Activated CD8-positive, alpha-beta memory T cell treated with anti-CD3 and anti-CD28 coated beads, Interleukin-2, amount 50 U/mL, for 24 hours (primary cell): ENCODE measurements at regions not wholly inside any gene's neighbourhood (a gene's known extent, or its start where the extent isn't known, plus 50 kb on each side); places are given as distances from the start of the nearest gene placed in this dataset.

Experiments
- DNase-seq: peaks from one replicate; pipeline ENCODE4 v3.0.0-alpha.2; 2020; ENCODE audit errors: extremely low read depth

DNA sequence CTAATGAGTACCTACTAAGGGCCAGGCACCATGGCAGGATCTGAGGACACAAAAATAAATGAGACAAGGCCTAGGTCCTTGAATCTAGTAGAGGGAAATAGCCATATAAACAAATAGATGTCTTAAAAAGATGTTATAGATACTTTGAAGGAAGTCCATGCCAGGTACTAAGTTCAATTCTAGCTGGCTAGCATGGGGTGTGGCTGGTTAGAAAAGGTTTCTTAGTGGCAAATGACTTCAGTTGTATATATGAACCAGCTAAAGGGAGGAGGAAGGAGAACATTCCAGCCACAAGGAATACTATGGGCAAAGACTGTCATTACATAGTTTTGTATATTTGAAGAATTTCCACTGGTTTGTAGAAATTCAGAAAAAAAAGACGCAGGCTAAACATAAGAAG, 133.6 kb upstream of the BMP4 start:
- DNase-seq = no peak

DNA sequence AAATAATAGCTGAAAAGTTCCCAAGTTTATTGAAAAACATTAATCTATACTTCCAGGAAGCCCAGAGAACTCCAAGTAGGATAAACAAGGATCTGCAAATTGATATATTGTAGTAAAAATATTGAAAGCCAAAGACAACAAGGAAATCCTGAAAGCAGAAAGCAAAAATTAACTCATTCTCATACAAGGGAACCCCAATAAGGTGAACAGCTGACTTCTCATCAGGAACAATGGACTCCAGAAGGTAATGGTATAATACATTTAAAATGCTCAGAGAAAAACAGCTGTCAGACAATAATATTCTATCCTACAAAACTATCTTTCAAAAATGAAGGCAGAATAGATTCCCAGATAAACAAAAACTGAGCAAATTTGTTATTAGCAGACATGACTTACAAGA, 138.1 kb upstream of the BMP4 start:
- no peak for DNase-seq

DNA sequence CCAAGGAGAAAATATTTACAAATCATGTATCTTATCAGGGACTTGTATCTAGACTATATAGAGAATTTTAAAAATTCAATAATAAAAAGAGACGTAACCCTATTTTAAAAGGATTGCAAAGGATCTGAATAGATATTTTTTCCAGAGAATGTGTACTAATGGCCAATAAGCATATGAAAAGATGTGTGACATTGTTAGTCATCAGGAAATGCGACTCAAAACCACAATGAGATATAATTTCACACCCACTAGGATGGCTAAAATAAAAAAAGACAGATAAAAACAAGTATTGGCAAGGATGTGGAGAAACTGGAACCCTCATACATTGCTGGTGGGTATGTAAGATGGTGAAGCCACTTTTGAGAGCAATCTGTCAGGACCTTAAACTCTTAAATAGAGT, 141.9 kb upstream of the BMP4 start:
- DNase-seq = no peak

DNA sequence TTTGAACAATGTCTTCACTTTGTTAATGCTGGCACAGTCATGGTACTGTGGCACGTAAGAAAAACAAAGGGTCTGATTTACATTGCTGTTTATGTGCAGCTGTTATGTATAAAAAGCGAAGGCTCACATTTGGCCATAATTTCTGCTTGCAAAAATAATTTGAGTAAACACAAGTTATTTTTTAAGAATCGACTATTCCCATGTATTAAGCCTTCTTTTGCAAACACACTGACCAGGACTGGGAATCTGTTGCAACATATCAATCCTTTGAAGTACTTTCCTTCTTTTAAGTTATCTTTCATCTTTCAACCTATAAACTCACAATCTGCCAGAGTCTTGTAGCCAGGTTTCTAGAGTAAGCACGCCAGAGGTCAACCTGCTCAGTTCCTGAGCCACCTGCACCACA, 145.4 kb upstream of the BMP4 start:
- no peak for DNase-seq

DNA sequence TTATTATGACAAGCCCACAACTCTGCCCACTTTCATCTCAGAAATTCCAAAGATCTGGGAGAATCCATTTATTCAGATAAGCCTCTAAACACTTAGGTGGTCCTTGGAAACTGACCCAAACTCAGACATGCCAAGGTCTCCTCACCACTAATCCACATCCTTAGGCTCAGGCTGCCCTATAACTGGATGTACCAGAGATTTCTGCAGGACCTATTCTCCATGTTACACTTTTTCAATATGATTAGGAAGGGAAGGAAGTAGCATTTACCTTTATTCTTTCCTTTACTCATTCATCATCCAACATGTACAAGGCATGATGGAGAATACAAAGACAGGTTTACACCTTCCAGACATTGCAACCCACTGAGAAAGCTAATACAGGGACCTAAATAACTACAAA, 145.9 kb upstream of the BMP4 start:
- no peak for DNase-seq

DNA sequence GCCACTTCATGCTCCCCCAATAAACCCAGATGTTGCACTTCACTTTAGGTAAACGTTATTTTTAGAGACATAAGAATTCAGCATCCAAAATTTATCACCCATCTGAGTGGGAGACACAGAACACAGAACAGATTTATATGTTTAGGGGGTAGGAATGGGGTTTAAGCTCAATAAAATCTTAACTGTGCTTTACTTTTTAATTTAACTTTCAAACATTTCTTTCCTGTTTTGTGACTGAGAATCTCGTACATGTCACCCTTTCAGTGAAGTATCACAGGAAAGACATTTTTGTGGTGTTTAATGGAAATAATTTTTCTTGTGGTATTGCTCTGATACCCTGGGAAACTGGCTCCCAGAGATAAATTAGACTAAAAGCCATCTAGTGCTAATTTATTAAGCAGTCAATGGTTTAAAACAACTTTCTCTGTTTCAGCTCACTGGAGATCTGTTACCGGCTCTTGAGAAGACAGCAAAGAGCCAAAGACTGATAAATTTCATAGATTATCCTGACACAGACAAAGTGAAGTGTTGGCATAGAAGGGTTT, 148.0 kb upstream of the BMP4 start:
- DNase-seq = no peak

DNA sequence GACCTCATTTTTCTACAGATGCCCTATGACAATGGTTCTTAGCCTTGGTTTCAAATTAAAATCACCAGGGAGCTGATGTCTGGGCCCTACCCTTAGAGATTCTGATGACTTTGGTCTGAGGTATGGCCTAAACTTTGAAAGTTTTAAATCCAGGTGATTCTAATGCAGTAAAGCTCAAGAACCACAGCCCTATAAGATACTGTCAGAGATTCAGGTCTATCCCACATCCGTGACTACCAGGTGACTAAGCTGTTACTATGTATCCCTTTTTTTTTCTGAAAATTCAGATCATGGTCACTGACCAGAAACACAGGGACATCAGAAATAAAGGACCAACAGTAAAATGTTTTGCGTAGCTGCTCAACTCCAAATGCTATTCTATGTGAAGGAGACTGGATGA, 148.8 kb upstream of the BMP4 start:
- DNase-seq = no peak

DNA sequence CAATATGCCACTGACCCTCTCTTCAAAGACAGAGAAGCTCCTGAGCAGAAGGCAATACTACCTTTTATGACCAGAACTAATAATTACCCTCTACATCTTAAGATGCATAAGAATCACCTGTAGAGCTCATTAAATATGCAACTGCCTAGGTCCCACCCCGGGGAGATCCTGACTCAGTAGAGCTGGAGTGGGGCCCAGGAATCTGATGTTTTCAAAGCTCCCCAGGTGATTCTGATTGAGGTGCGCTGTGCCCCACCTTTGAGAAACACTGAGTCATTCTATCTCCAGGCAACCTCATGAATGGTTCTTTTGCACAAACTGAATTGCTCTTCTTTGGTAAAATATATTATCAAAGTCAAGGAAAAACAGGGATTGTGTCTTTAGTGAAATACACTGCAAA, 149.3 kb upstream of the BMP4 start:
- no peak for DNase-seq

DNA sequence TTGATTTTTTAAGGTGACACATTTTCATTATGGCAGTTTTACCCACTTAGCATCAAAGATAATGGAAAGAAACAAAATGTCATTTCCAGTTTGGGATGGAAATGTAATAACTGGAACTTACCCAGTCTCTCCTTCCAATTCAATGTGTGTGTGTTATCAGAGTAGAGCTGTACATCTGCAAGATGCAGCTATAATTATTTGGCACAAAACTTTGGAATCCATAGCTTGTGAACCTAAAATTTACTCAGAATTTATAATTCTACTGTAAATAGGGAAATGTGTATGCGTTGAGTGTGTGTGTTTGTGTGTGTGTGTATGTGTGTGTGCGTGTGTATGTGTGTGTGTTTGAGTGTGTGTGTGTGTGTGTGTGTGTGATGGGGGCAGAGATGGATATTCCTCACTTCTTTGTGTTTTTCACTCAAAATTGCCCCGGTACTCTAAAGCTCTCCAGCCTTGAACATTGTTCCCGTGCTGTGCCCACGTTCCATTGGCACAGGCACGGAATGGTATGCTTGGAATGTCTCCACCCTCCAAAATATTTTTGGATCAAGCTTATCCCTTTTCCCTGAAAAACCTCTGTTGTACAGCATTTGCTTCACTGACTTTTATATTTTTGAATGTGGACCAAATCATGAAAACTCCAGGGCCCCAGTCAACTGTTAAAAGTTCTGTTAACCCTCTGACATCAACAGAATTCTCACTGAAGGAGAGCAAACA, 150.2 kb upstream of the BMP4 start:
- no peak for DNase-seq

DNA sequence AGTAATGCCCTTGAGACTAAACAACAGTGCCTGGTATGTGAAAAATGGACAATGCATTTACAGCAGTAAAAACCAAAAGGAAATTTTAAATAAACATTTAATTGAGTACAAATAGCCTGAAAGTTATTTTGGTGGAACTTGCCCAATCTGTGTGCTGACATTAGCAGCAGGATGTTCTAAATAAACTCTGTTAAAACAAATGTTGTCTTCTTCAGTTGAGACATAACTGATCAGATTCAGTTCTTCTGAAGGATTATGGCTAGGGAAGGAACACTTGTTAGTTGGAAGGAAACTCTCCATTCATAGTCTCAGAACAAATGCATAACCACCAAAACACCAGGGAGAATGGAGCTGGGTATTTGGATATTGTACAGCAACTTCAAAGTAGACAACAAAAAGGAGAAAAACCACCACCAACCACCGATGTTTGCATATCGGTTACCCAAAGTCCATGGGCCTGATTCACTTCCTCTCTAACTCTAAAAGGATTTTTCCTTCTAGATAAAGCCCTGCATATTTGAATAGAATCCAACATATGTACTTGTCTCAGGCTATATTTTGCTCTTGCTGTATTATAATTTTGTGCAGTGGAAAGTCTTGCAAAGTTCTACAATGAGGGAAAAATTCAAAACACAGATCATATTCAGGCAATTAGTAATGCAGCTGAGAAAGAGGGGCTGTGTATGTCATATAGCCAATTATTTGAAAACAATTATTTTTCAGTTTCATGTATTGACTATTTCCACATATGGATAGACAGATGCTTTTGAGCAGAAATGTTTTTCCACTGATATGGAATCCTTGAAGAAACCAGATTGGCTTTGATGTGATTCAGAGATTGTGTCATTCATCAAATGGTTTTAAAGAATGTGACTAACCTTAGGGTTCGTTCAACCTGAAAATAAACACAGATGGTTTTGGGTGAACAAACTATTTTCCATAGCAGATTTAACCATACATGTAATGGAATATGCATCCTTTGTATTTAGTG, 152.2 kb upstream of the BMP4 start:
- no peak for DNase-seq

DNA sequence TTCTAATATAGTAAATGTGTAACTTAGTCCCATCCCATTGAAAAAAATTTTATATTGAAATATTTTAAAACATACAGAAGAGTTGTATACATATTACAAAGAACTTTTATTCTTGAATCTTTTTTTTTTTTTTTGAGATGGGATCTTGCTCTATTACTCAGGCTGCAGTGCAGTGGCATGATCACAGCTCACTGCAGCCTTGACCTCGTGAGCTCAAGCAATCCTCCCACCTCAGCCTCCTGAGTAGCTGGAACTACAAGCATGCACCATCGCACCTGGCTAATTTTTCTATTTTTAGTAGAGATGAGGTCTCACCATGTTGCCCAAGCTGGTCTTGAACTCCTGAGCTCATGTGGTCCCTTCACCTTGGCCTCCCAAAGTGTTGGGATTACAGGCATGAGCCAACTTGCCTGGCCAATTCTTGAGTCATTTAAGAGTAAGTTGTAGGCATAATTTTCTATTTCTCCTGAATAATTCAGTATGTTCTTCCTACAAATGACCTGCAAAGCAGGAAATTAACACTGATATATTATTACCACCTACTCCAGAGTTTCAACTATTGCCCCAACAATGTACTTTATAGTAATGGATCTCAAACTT, 153.0 kb upstream of the BMP4 start:
- no peak for DNase-seq

DNA sequence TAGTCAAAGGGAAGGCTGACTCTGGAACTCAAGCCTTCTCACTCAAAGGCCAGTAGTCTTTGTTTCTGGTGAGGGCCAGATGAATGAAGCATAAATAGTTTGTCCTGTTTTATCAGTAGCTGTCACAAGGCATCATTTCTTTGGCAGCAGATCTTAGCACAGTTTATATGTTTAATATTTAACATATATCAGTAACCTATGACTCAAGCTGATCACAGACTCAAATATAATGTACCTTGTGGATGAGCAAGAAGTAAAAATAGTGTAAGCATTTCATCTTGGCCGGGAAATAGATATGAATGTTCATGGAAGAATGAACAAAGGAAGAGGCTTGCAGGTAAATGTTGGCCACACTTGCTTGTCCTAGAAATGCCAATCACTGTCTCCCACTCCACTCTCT, 158.3 kb upstream of the BMP4 start:
- no peak for DNase-seq

DNA sequence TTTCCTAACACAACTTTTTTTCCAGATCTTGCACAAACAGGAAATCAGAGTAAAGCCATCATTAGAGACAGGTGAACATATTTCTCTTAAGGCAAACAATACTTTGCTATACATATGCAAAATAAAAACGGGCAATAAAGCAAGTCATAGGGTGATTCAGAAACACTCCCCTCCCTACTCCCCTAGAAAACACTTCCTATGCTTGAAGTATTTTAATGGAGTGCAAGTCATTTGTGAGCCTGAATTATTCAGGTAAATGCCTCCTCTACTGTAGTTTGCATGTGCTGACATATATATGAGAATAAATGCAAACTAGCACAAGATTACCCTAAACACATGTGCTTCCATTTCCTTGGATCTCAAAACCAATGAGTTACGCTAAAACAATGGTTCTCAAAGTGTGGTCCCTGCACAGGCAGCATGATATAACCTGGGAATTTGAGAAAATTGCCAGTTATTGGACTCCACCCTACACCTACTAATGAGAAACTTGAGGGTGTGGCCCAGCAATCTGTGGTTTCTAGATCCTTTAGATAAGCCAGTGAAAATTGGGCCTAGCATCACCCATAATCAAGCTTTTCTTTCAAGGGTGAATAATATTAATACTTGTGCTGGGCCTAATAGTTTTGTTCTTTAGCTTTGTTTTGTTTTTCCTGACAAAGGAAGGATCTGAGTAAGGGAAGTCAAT, 159.7 kb upstream of the BMP4 start:
- DNase-seq = no peak

DNA sequence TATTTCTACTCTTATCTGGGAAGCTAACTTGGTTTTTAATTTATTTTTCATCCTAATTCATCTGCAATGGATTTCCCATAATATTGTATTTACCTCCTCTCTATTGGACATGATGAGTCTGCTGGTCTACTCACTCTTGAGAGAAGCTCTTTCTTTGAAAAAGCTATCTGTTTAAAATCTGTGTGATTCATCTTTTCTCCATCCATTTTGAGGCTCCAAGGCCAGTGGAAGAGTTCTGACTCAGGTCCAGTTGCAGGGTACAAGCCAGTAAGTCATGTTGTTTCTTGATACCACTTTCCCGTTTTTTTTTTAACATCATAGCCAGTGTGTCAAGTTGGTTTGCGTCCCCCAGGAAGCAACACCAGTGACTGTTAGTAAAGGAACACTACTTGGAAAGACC, 160.3 kb upstream of the BMP4 start:
- DNase-seq = no peak

DNA sequence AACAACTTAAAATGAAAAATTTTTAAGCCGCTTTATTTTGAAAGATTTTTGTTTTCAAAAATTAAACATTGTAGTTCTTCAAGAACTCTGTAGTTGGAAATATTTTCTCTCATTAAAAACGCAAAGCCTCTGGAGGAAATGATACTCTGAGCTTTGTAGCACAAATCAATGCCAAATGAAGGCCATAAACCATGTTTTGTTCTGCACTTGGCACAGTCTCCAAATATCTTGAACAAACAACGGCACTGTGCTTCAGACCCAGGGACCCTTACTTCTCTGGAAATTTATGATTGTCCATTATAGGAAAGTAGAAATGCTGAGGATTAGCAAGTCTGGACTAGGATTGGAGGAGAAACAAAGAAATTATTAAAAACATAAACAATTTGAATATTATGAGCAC, 160.8 kb upstream of the BMP4 start:
- DNase-seq = no peak

DNA sequence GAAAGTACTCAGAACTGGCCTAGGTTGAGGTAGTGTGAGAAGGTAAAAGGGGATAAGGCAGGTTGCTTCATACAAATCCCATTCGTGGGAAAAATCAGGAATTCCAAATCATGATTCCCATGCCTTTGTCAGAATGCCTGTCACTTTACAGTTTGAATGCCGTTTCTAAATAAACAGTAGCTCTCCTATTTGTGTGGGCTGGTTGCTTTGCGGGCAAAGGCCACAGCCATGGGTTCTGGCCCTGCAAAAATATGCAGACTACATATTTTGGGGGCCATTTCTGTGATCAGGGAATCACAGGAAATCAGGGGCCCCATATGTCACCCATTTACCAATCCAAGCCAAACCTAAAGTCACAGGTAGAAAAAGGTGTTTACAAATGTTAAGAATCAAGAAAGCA, 161.3 kb upstream of the BMP4 start:
- DNase-seq = no peak

DNA sequence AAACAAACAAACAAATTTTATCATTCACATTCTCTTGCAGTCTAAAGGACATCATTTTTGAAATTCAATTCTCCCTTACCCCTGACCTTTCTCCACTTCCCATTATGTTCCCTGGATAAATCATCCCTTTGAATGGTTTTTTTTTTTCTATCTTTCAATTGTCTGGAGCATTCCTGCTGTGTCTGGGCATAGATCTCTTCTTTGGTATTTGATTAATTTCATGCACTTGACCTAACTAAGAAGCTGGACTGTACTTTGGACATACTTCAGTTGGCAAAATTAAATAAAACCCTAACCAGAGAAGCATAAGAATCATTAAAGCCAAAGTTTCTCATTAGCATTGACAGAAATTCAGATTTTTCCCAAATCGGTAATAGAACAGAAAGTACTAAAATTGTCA, 163.6 kb upstream of the BMP4 start:
- no peak for DNase-seq

DNA sequence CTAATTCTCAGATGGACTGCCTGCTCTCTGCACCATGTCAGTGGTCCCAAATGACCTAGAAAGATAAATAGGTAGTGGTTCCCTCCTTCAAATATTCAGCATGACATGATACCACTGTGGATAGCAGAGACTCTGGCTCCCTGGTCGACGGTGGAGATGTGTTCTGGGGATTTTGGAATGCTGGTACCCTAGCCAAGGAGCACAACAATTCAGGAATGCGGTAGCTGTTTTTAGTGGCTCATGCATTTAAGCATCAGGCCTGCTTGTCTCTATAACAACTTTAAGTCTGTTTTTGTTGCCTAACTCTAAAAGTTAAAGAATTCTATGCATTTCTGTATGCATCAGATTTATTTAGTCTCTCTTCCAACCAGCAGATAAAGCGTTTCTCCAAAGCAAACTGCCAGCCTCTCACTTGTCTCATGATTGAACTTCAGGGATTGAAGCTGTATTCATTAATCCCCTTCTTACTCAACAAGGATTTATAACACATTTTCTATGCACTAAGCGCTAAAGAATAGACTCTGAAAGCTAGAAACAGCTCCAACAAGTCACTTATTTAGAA, 164.9 kb upstream of the BMP4 start:
- no peak for DNase-seq

DNA sequence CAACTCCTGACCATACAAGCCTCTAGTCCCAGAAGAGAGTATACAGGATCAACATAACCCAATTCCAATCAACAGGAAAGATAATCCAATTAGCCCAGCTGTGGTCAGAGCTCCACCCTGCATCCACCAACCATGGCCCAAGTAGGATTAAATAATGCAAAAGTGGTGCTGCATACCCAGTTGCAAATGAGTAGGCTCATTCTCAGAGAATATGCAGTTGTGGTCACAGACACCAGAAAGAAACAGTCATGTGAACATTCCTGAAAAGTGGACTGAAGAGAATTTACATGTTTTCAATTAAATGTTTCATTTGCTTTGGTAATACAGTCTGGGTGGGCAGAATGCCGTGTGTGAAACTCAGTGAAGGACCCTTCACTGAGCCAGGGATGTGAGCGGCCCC, 167.2 kb upstream of the BMP4 start:
- no peak for DNase-seq

DNA sequence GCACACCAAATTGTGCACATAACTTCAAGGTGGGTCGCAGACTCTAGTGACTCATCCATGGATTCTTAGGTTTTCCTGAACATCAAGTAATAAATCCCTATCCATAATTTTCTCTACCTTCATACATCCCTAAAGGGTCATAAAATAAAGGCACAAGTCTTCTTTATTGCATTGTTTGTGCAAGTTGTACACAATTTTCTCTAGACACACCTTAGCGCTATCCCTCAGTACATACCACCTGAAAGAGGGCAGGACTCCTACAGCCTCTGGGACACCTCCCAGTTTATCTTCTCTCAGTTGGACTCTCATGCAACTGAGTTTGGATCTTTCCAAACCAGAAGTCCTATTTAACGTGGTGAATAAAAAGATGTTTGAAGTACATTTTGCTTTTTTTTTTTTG, 168.5 kb upstream of the BMP4 start:
- no peak for DNase-seq

DNA sequence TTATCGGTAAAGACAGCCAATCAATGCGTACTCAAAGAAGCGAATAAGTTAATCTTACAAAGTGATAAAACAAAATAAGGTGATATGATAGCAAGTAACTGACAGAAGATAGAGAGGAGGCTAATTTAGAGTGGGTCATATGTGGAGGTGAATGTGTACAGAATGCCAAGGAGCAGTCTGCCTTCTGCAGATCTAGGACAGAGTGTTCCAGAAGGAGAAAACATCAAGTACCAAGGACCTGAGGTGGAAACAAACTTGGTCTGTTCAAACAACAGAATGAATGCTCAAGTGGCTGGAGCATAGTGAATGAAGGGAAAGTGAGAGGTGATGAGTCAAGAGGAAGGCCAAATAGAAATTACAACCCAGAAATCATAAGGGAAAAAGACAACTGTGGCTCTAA, 170.3 kb upstream of the BMP4 start:
- no peak for DNase-seq

DNA sequence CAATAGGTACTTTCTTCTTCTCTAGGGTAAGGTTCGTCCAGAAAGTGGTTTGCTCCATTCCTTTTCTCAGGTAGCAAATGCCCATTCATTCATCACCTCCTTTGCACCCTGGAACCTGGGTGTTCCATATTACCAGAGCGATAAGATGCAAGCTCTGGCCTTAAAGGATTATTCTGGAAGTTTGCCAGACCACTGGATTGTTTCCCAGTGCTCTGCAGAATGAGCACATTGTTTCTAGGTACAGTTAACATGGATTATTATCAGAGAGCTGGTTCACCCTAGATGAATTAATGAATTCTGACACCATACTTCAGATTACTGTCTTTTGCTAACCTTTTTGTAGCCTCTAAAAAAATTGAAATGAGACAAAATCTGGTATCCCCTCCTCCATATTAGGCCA, 170.9 kb upstream of the BMP4 start:
- DNase-seq = no peak
